Progenitor cell of endocrine pancreas (in vitro differentiated cells): ENCODE measurements at regions not wholly inside any gene's neighbourhood (a gene's known extent, or its start where the extent isn't known, plus 50 kb on each side); places are given as distances from the start of the nearest gene placed in this dataset.

Experiments
- DNase-seq: peaks from one replicate; pipeline ENCODE4 v3.0.0; 2021; ENCODE audit warnings: low spot score; ENCODE audit not compliant: unreplicated experiment
- H3K27ac Mint-ChIP-seq: 2 replicates; pipeline ENCODE4 v1.8.0; 2021; ENCODE audit warnings: mild to moderate bottlenecking, moderate library complexity, mixed read lengths
- H3K27me3 Mint-ChIP-seq: 2 replicates; pipeline ENCODE4 v1.8.0; 2021; ENCODE audit warnings: mixed read lengths
- H3K36me3 Mint-ChIP-seq: 2 replicates; pipeline ENCODE4 v1.8.0; 2022; ENCODE audit warnings: mixed read lengths; ENCODE audit not compliant: insufficient read depth
- H3K4me1 Mint-ChIP-seq: 2 replicates; pipeline ENCODE4 v1.8.0; 2021; ENCODE audit warnings: low read depth, mixed read lengths
- H3K4me3 Mint-ChIP-seq: 2 replicates; pipeline ENCODE4 v1.8.0; 2021; ENCODE audit warnings: low read depth, mild to moderate bottlenecking, moderate library complexity, mixed read lengths
- H3K9me3 Mint-ChIP-seq: 2 replicates; pipeline ENCODE4 v1.8.0; 2021; ENCODE audit warnings: low read depth, mixed read lengths
- CTCF ChIP-seq: fragments of 200-600 bp; sonication (generic); IDR thresholded peaks from one replicate; pipeline ENCODE4 v1.5.0; 2021; ENCODE audit warnings: antibody characterized with exemption, mild to moderate bottlenecking; ENCODE audit not compliant: unreplicated experiment

DNA sequence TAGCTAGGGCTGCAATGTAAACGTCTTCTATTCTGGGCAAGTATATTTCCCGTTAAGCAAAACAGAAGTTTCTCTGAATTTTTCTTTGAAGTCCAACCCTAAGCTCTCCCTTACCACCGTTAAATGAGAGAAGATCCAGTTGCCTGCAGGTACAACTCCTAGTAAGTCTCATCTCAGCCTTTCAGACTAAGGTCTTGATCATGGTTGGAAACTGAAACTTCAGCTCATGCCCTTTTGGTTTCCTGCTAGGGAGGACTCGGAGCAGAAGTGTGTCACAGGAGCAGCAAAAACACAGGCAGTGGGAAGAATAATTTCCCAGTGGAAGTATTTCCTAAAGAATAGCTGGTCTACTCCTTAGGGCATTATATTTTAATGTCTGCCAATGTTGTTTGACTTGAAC is 717.9 kb downstream of the PRELID2 start:
- Mint-ChIP-seq H3K27me3 (no peaks in the 10 kb centered on the region), H3K27ac (no peak overlapping the region), H3K4me3 (no peak overlapping the region), H3K4me1 (no peaks in the 10 kb centered on the region), H3K36me3 (no peaks in the 10 kb centered on the region), H3K9me3 (peaks cover 4% of the 10 kb centered on the region)
- TF ChIP-seq CTCF = no peak
- no peak for DNase-seq

DNA sequence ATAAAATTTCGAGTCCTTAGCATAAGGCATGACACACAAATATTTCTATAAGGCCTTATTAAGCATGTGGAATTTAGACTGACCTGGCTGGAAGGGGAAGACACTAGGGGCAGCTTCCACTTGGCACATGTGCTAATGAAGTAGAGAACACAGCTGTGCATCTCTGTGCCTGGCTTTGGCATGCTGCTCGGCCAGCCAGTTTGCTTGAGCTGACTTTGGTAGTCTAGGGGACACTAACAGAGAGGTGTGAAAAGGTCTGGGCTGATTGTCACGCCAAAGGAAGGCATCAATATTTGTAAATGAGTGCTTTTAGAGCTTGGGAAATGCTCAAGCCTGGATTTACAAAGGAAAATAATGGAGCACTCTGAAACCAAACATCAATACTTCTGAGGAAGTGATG is 723.7 kb downstream of the PRELID2 start:
- Mint-ChIP-seq H3K36me3 (no peaks in the 10 kb centered on the region), H3K27me3 (no peaks in the 10 kb centered on the region), H3K4me3 (no peak overlapping the region), H3K9me3 (peaks cover 4% of the 10 kb centered on the region), H3K27ac (no peak overlapping the region), H3K4me1 (peaks cover 4% of the 10 kb centered on the region)
- no peak for TF ChIP-seq CTCF
- no peak for DNase-seq

DNA sequence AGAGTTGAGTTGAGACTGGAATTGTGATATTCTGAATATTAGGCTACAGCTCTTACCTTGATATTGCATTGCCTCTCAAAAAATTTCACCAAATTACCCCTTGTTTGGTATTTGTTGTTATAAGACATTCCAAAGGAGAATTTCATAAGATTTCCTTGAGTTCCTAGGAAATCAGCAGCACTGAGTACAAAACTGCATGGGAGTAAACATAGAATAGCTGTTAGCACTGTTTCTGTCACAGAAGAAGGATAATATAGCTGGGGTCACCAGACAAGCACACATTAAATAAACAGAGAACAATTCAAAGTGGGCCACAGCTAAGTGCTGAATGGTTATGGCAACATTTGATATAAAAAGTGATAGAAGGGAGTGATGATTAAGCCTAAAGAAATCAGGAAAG is 724.3 kb downstream of the PRELID2 start:
- peaks cover 4% of the 10 kb centered on the region for H3K4me1 Mint-ChIP-seq
- no peak overlapping the region for H3K27ac Mint-ChIP-seq
- H3K36me3 Mint-ChIP-seq = no peaks in the 10 kb centered on the region
- DNase-seq = no peak
- H3K9me3 Mint-ChIP-seq = peaks cover 4% of the 10 kb centered on the region
- H3K4me3 Mint-ChIP-seq = no peak overlapping the region
- H3K27me3 Mint-ChIP-seq = no peaks in the 10 kb centered on the region
- no peak for TF ChIP-seq CTCF

- H3K27me3 Mint-ChIP-seq = no peaks in the 10 kb centered on the region
- TF ChIP-seq CTCF = no peak
- H3K36me3 Mint-ChIP-seq = no peaks in the 10 kb centered on the region
- H3K4me3 Mint-ChIP-seq = no peak overlapping the region
- H3K27ac Mint-ChIP-seq = no peak overlapping the region
- peaks cover 4% of the 10 kb centered on the region for H3K9me3 Mint-ChIP-seq
- no peak for DNase-seq
- peaks cover 4% of the 10 kb centered on the region for H3K4me1 Mint-ChIP-seq
Observed at GRCh38 chr5:145110181-145110580, 725.0 kb downstream of the PRELID2 start.

DNA sequence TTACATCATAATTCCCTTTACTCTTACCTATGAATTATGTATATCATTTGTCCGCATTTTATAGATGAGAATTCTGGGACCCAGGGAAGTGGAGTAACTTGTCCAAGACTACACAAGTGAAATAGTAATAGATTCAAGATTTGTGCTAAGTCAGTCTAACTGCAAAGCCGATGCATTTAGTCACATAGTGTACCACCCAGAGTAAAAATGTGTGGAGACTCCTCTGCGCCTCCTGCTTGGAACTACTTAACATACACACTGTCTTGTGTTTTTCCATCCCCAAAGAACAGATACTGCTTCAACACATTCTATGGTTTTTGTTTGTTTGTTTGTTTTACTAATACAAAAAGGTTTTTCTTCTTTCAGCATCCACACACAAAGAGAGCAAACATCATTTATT is 729.8 kb downstream of the PRELID2 start:
- Mint-ChIP-seq H3K36me3 (no peaks in the 10 kb centered on the region), H3K27ac (no peak overlapping the region), H3K27me3 (no peaks in the 10 kb centered on the region), H3K4me1 (no peaks in the 10 kb centered on the region), H3K9me3 (no peaks in the 10 kb centered on the region), H3K4me3 (no peak overlapping the region)
- TF ChIP-seq CTCF = no peak
- no peak for DNase-seq

- Mint-ChIP-seq H3K4me3 (no peak overlapping the region), H3K27ac (no peak overlapping the region), H3K27me3 (no peaks in the 10 kb centered on the region)
Observed at GRCh38 chr5:145104106-145104505, 731.0 kb downstream of the PRELID2 start.

More at GRCh38 chr5:145104106-145104505, 731.0 kb downstream of the PRELID2 start:
- DNase-seq = no peak
- TF ChIP-seq CTCF = no peak
- Mint-ChIP-seq H3K9me3 (no peaks in the 10 kb centered on the region), H3K4me1 (no peaks in the 10 kb centered on the region), H3K36me3 (no peaks in the 10 kb centered on the region)
